ENCODE measurements at regions not wholly inside any gene's neighbourhood (a gene's known extent, or its start where the extent isn't known, plus 50 kb on each side); places are given as distances from the start of the nearest gene placed in this dataset.
A peak's percentile ranks its signal among the peaks of the same experiment; 100 is the strongest.

DNA sequence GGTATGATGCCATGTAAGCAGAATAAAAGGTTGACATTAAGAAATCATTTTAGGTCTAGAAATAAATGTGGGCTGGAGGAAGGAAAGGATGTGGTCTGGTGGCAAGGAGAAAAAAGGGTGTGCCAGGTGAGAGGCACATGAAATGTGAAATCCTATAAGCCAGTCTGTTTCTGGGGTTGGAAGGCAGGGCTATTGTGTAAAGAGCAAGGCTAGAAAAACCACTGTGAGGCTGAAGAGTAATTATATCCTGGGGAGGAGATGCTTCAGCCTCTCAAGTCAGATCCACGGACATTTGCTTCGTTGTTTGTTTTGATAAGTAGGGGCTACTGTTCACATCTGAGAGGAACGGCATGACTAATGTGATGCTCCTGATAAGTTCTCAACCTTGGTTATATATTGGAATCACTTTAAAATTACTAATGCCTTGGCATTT, 77.5 kb upstream of the CTSC start:
- TF ChIP-seq CTCF (IDR thresholded peaks at IDR 0.05) = no peak

DNA sequence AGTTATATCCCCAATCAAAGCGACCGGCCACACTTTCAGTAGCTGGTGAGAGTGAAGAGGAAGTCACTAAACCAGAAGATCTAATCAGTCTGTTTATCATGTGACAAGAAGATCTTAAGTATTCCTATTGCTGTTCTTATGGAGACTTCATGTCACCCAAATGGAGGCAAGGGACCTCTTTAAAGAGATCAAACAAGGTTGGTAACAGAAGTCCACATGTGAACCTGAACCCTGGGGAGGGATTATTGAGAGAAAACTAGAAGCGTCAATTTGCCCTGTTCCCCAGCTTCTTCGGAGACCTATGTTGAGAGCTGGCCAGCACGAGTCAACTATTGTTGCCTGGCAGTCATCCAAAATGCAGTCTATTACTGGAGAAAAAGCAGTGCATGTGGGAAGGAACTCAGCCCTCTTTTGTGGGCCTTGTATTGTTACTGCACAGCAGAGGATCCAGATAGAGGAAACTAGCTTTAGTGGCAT, 76.9 kb upstream of the CTSC start:
- no peaks in the 10 kb centered on the region for H3K9me3 ChIP-seq
- no peak for TF ChIP-seq CTCF (IDR thresholded peaks at IDR 0.05)
- no peaks in the 10 kb centered on the region for H3K36me3 ChIP-seq
- peaks cover 0 to 35% of the 10 kb centered on the region in 2 donors for H3K4me1 ChIP-seq
- H3K27me3 ChIP-seq = no peaks in the 10 kb centered on the region
- peak; percentile 69 for ATAC-seq
- peak overlapping the region in 1 of 2 donors; percentile 68 for H3K27ac ChIP-seq
- intact Hi-C loops (cut with DNase I) = no loop called here
- no peak overlapping the region for H3K4me3 ChIP-seq
- DNase-seq = peak in 3 of 4 donors; percentile 63 to 83 (median 68)

More for the DNA sequence above, 77.5 kb upstream of the CTSC start:
- intact Hi-C loops (cut with DNase I) = no loop called here
- Histone ChIP-seq H3K27me3 (no peaks in the 10 kb centered on the region), H3K4me1 (peaks cover 0 to 41% of the 10 kb centered on the region in 2 donors), H3K36me3 (no peaks in the 10 kb centered on the region), H3K27ac (peak overlapping the region in 1 of 2 donors; percentile 68), H3K9me3 (no peaks in the 10 kb centered on the region), H3K4me3 (no peak overlapping the region)
- DNase-seq (no peak), ATAC-seq (no peak)

GRCh38 chr11:88411265-88411664, 73.7 kb upstream of the CTSC start:
- intact Hi-C loops (cut with DNase I) = no loop called here
- Histone ChIP-seq H3K36me3 (no peaks in the 10 kb centered on the region), H3K27me3 (no peaks in the 10 kb centered on the region), H3K4me1 (peaks cover 0 to 22% of the 10 kb centered on the region in 2 donors), H3K4me3 (no peak overlapping the region), H3K9me3 (no peaks in the 10 kb centered on the region), H3K27ac (no peak overlapping the region)
- DNase-seq (no peak), ATAC-seq (no peak)
- no peak for TF ChIP-seq CTCF (IDR thresholded peaks at IDR 0.05)

GRCh38 chr11:88410656-88411055, 73.1 kb upstream of the CTSC start:
- DNase-seq (no peak), ATAC-seq (no peak)
- no peak overlapping the region for H3K4me3 ChIP-seq
- no peaks in the 10 kb centered on the region for H3K36me3 ChIP-seq
- TF ChIP-seq CTCF (IDR thresholded peaks at IDR 0.05) = no peak
- intact Hi-C loops (cut with DNase I) = no loop called here
- H3K27me3 ChIP-seq = no peaks in the 10 kb centered on the region
- H3K9me3 ChIP-seq = no peaks in the 10 kb centered on the region
- no peak overlapping the region for H3K27ac ChIP-seq
- H3K4me1 ChIP-seq = peaks cover 0 to 16% of the 10 kb centered on the region in 2 donors

DNA sequence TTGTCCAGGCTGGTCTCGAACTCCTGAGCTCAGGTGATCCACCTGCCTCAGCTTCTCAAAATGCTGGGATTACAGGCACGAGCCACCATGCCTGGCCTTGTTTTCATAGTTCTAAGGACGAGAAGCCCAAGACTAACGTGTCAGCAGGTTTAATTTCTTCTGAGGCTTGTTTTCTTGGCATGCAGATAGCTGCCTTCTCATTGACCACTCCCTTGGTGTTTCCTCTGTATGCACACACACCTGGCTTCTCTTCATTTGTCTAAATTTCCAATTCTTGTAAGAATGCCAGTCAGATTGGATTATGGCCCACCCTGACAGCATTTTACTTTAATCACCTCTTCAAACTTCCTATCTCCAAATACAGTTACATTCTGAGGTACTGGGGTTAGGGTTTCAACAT, 72.5 kb upstream of the CTSC start:
- TF ChIP-seq CTCF (IDR thresholded peaks at IDR 0.05) = no peak
- ATAC-seq = no peak

More for the DNA sequence above, 72.5 kb upstream of the CTSC start:
- Histone ChIP-seq H3K9me3 (no peaks in the 10 kb centered on the region), H3K27ac (no peak overlapping the region), H3K4me3 (no peak overlapping the region), H3K36me3 (no peaks in the 10 kb centered on the region), H3K27me3 (no peaks in the 10 kb centered on the region), H3K4me1 (peaks cover 3 to 12% of the 10 kb centered on the region in 2 donors)
- no peak for DNase-seq
- intact Hi-C loops (cut with DNase I) = no loop called here

Measured in left lung (tissue), 4 donors.